ENCODE measurements at regions not wholly inside any gene's neighbourhood (a gene's known extent, or its start where the extent isn't known, plus 50 kb on each side); places are given as distances from the start of the nearest gene placed in this dataset.

DNA sequence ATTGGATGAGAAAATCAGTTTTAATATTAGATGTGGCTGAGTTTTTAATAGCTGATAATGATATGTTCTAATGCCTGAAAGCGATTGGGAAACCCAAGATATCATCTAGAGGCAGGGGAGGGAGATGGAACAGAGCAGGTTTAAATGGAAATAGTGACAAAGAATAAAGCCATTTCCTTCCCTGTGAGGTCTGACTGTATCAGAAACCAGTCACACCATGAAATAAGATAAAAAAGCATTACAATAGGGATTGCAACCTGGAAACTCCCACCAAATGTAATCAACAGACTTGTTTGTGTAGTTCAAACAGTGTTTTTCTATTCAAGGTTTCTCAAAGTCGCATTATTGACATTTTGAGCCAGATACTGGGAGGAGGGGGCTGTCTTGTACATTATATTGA is 110.1 kb upstream of the SMIM23 start:
- TF ChIP-seq, protein P1, sequence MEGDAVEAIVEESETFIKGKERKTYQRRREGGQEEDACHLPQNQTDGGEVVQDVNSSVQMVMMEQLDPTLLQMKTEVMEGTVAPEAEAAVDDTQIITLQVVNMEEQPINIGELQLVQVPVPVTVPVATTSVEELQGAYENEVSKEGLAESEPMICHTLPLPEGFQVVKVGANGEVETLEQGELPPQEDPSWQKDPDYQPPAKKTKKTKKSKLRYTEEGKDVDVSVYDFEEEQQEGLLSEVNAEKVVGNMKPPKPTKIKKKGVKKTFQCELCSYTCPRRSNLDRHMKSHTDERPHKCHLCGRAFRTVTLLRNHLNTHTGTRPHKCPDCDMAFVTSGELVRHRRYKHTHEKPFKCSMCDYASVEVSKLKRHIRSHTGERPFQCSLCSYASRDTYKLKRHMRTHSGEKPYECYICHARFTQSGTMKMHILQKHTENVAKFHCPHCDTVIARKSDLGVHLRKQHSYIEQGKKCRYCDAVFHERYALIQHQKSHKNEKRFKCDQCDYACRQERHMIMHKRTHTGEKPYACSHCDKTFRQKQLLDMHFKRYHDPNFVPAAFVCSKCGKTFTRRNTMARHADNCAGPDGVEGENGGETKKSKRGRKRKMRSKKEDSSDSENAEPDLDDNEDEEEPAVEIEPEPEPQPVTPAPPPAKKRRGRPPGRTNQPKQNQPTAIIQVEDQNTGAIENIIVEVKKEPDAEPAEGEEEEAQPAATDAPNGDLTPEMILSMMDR (IDR thresholded peaks at IDR 0.05): no peak
- no peak for TF ChIP-seq EZH2 (IDR thresholded peaks at IDR 0.05; ENCODE audit: borderline replicate concordance, insufficient read depth, low read depth, low read length, poor library complexity, severe bottlenecking)
